ENCODE measurements at regions not wholly inside any gene's neighbourhood (a gene's known extent, or its start where the extent isn't known, plus 50 kb on each side); places are given as distances from the start of the nearest gene placed in this dataset.

- Histone ChIP-seq H3K79me2 (ENCODE audit: insufficient read depth, low read length) (no peaks in the 10 kb centered on the region), H2BK12ac (ENCODE audit: insufficient read length, low read depth, low read length) (no peak overlapping the region), H4K20me1 (ENCODE audit: control insufficient read depth, insufficient read depth, insufficient read length) (no peaks in the 10 kb centered on the region), H3K9ac (ENCODE audit: extremely low read depth, insufficient read length, low read length) (no peak overlapping the region), H3K4me1 (ENCODE audit: insufficient read depth, low read length) (no peaks in the 10 kb centered on the region), H3K4me2 (ENCODE audit: insufficient read depth, insufficient read length, low read length) (no peak overlapping the region), H2BK20ac (ENCODE audit: low read depth, low read length, poor library complexity, severe bottlenecking) (no peak overlapping the region), H3K56ac (ENCODE audit: insufficient read length, low read depth, low read length) (no peak overlapping the region), H2AK5ac (ENCODE audit: insufficient read length, low read length) (no peak overlapping the region), H4K8ac (replicated peaks; ENCODE audit: insufficient read length, low read depth, low read length) (no peak overlapping the region), H3K4ac (ENCODE audit: low read depth, low read length) (no peak overlapping the region), H2BK5ac (ENCODE audit: insufficient read length, low read length) (no peak overlapping the region), H3T11ph (ENCODE audit: low read length) (no peak overlapping the region), H3K9me3 (ENCODE audit: control insufficient read depth, low read depth, low read length) (no peaks in the 10 kb centered on the region), H4K91ac (ENCODE audit: insufficient read length, low read depth, low read length) (no peak overlapping the region), H2AFZ (ENCODE audit: low read length) (no peak overlapping the region), H3K27ac (ENCODE audit: insufficient read length, low read depth, low read length) (no peak overlapping the region), H3K23me2 (ENCODE audit: insufficient read length, low read depth, low read length, poor library complexity, severe bottlenecking) (no peaks in the 10 kb centered on the region), H3K27me3 (ENCODE audit: insufficient read depth, low read length) (no peaks in the 10 kb centered on the region), H3K14ac (ENCODE audit: insufficient read depth, low read length) (no peak overlapping the region), H3K79me1 (ENCODE audit: insufficient read depth, low read depth, low read length, poor library complexity, severe bottlenecking) (no peaks in the 10 kb centered on the region), H3K23ac (ENCODE audit: insufficient read length, low read depth, low read length) (no peak overlapping the region), H4K5ac (ENCODE audit: insufficient read length, low read depth, low read length) (no peak overlapping the region), H2BK15ac (ENCODE audit: low read depth, low read length) (no peak overlapping the region), H3K18ac (ENCODE audit: insufficient read length, low read depth, low read length) (no peak overlapping the region), H2BK120ac (ENCODE audit: low read depth, low read length, poor library complexity, severe bottlenecking) (no peak overlapping the region)
- Mint-ChIP-seq H3K27me3 (ENCODE audit: low read depth) (peaks cover 29% of the 10 kb centered on the region), H3K9me3 (peaks cover 0 to 6% of the 10 kb centered on the region in 2 experiments; a peak in 2 of 5 replicates), H3K4me3 (no peak overlapping the region), H3K36me3 (ENCODE audit: insufficient read depth in 1 of 3, low read depth in 3 of 3) (no peaks in the 10 kb centered on the region; a peak in 1 of 7 replicates), H3K27ac (no peak overlapping the region), H3K4me1 (peaks cover 13 to 25% of the 10 kb centered on the region in 2 experiments)
- no peak for DNase-seq
- TF ChIP-seq CTCF (conservative IDR thresholded peaks at IDR 0.05) = no peak
- WGBS (ENCODE audit: extremely low coverage, insufficient read length, low lambda C conversion rate) = no CpG with 5 or more reads among the region's 4 CpGs
Measured at GRCh38 chr3:193845144-193845543, 252.1 kb downstream of the OPA1 start.

Data from H9 (cell line).